C4-2B (cell line): ENCODE measurements at regions not wholly inside any gene's neighbourhood (a gene's known extent, or its start where the extent isn't known, plus 50 kb on each side); places are given as distances from the start of the nearest gene placed in this dataset.

ENCODE experiments used
- H3K27ac ChIP-seq: fragments of 450-650 bp; 2 replicates; pipeline ENCODE4 v1.5.1; 2017
- CTCF ChIP-seq: fragments of 450-650 bp; conservative IDR thresholded peaks from 2 replicates; pipeline ENCODE4 v1.5.1; 2017; ENCODE audit warnings: mild to moderate bottlenecking
- ZFX ChIP-seq: fragments of 450-650 bp; IDR thresholded peaks from 2 replicates; pipeline ENCODE4 v1.6.1; 2017

GRCh38 chr6:82025271-82025670, 222.3 kb downstream of the IBTK start:
- H3K27ac ChIP-seq: no peak overlapping the region
- no peak for TF ChIP-seq ZFX
- TF ChIP-seq CTCF: no peak

- H3K27ac ChIP-seq: no peak overlapping the region
- TF ChIP-seq CTCF (no peak), ZFX (no peak)
Observed at GRCh38 chr6:82022614-82023129, 224.9 kb downstream of the IBTK start.

GRCh38 chr6:82017773-82018172, 229.8 kb downstream of the IBTK start:
- no peak overlapping the region for H3K27ac ChIP-seq
- no peak for TF ChIP-seq ZFX
- no peak for TF ChIP-seq CTCF

GRCh38 chr6:82017288-82017687, 230.3 kb downstream of the IBTK start:
- H3K27ac ChIP-seq: no peak overlapping the region
- TF ChIP-seq ZFX: no peak
- TF ChIP-seq CTCF: no peak

GRCh38 chr6:82015526-82015925, 232.0 kb downstream of the IBTK start:
- no peak overlapping the region for H3K27ac ChIP-seq
- TF ChIP-seq CTCF: no peak
- no peak for TF ChIP-seq ZFX

- no peak overlapping the region for H3K27ac ChIP-seq
- TF ChIP-seq CTCF (no peak), ZFX (no peak)
Observed at GRCh38 chr6:82015043-82015442, 232.5 kb downstream of the IBTK start.

- no peak for TF ChIP-seq CTCF
- TF ChIP-seq ZFX: no peak
- H3K27ac ChIP-seq: no peak overlapping the region
Observed at GRCh38 chr6:82013561-82014530, 233.7 kb downstream of the IBTK start.
